ENCODE measurements at regions not wholly inside any gene's neighbourhood (a gene's known extent, or its start where the extent isn't known, plus 50 kb on each side); places are given as distances from the start of the nearest gene placed in this dataset.

DNA sequence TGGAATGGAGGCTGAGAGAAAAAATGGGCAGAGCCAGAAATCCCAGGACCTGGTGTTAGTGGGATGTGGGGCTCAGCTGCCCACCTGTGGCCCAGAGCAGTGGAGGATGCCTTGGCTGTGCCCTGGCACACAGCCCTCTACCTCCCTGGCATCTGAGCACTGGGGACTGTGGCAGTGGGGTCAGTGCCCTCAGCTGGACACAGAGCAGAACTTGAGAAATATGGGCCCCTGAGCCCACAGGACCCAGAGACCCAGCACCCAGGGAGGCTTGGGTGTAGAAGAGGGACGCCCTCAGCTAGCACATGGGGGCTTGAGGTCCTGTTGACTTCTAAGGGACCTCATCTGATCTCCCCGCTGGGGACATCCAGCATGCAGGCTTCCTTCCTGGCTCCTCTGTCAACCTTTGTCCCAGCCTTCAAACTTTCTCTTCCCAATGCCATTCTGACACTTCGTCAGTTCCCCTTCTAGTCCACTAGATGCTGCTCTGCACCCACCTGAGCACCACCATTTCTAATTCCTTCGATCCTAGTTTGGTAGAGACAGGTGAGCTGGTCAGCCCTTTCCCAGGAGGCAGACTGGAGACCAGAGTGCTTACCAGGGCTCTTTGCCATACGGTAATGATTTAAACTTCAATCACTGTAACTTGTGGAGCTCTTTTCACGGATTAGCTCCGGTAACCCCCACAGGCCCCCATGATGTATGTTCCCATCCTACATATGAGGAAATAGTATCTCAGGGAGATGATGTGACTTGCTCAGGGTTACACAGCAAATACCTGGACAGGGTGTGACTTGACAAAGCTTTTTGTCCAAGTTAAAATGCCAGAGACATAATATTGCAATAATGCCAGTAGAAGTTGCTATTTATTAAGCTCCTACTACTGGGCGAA lies 143.7 kb downstream of the ASCL4 start:
- Histone ChIP-seq H3K4me2 (ENCODE audit: unreplicated experiment) (no peak overlapping the region), H4K20me1 (ENCODE audit: insufficient read depth) (no peaks in the 10 kb centered on the region), H3K4me1 (ENCODE audit: insufficient read depth) (no peaks in the 10 kb centered on the region), H3K27me3 (replicated peaks; ENCODE audit: insufficient read depth) (no peaks in the 10 kb centered on the region; the same call in 1 of the 2 replicates), H3K36me3 (ENCODE audit: low read depth) (no peaks in the 10 kb centered on the region), H3K4me3 (no peak overlapping the region), H3K79me2 (ENCODE audit: insufficient read depth) (no peaks in the 10 kb centered on the region), H3K9me3 (ENCODE audit: low read depth) (no peaks in the 10 kb centered on the region), H3K9ac (no peak overlapping the region), H2AFZ (no peak overlapping the region), H3K9me2 (ENCODE audit: insufficient read depth) (no peaks in the 10 kb centered on the region), H3F3A (ENCODE audit: insufficient read depth) (no peaks in the 10 kb centered on the region), H3K27ac (no peak overlapping the region)
- DNase-seq = peak; percentile 44
- in situ Hi-C loops (cut with MboI) = no loop called here
- TF ChIP-seq EZH2 (IDR thresholded peaks at IDR 0.05; ENCODE audit: insufficient read depth, poor library complexity, severe bottlenecking) (no peak), EZH2phosphoT487 (IDR thresholded peaks at IDR 0.05; ENCODE audit: insufficient read depth, low read depth) (no peak)
- 9 to 11% methylated on average over 8 of the region's 8 CpGs for WGBS, 2 experiments (ENCODE audit: low coverage in 1 of 2, low lambda C conversion rate in 2 of 2, missing lambda C conversion rate in 2 of 2)

DNA sequence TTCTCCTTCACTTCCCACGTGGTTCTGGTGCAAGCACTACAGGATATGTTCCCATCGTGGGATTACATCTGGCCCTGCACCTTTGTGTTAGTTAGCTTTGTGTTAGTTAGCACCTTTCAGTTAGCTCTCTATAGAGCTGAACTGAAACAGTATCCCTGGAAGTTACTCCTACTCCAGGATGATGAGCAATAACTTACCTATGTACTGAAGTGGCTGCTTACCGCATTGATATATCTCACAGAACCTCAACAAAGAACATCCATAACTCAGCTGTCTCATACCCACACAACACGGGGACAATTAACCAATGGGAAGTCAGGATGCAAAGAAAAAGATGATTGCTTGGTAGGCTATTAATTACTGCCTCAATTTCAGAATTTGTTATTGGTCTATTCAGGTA lies 146.6 kb downstream of the ASCL4 start:
- no peaks in the 10 kb centered on the region for H3K9me2 ChIP-seq (ENCODE audit: insufficient read depth)
- H4K20me1 ChIP-seq (ENCODE audit: insufficient read depth) = no peaks in the 10 kb centered on the region
- no peaks in the 10 kb centered on the region for H3F3A ChIP-seq (ENCODE audit: insufficient read depth)
- H3K9me3 ChIP-seq (ENCODE audit: low read depth) = no peaks in the 10 kb centered on the region
- H2AFZ ChIP-seq = no peak overlapping the region
- no peaks in the 10 kb centered on the region; the same call in none of the 2 replicates for H3K27me3 ChIP-seq (replicated peaks; ENCODE audit: insufficient read depth)
- H3K27ac ChIP-seq = no peak overlapping the region
- H3K36me3 ChIP-seq (ENCODE audit: low read depth) = no peaks in the 10 kb centered on the region
- in situ Hi-C loops (cut with MboI) = no loop called here
- TF ChIP-seq EZH2phosphoT487 (IDR thresholded peaks at IDR 0.05; ENCODE audit: insufficient read depth, low read depth) (no peak), EZH2 (IDR thresholded peaks at IDR 0.05; ENCODE audit: insufficient read depth, poor library complexity, severe bottlenecking) (no peak)
- H3K4me1 ChIP-seq (ENCODE audit: insufficient read depth) = no peaks in the 10 kb centered on the region
- H3K4me2 ChIP-seq (ENCODE audit: unreplicated experiment) = no peak overlapping the region
- H3K79me2 ChIP-seq (ENCODE audit: insufficient read depth) = no peaks in the 10 kb centered on the region
- WGBS, 2 experiments (ENCODE audit: low coverage in 1 of 2, low lambda C conversion rate in 2 of 2, missing lambda C conversion rate in 2 of 2) = 17 to 18% methylated on average over 4 of the region's 4 CpGs
- H3K9ac ChIP-seq = no peak overlapping the region
- no peak overlapping the region for H3K4me3 ChIP-seq
- DNase-seq = no peak

- Histone ChIP-seq H3K4me3 (no peak overlapping the region), H3K27ac (no peak overlapping the region), H3K9me2 (ENCODE audit: insufficient read depth) (no peaks in the 10 kb centered on the region), H4K20me1 (ENCODE audit: insufficient read depth) (no peaks in the 10 kb centered on the region), H3K4me1 (ENCODE audit: insufficient read depth) (no peaks in the 10 kb centered on the region), H3K36me3 (ENCODE audit: low read depth) (no peaks in the 10 kb centered on the region), H3K79me2 (ENCODE audit: insufficient read depth) (no peaks in the 10 kb centered on the region), H3K9me3 (ENCODE audit: low read depth) (no peaks in the 10 kb centered on the region), H3F3A (ENCODE audit: insufficient read depth) (no peaks in the 10 kb centered on the region), H2AFZ (no peak overlapping the region), H3K9ac (no peak overlapping the region), H3K27me3 (replicated peaks; ENCODE audit: insufficient read depth) (no peaks in the 10 kb centered on the region; the same call in none of the 2 replicates), H3K4me2 (ENCODE audit: unreplicated experiment) (no peak overlapping the region)
- 42 to 51% methylated on average over 3 of the region's 3 CpGs for WGBS, 2 experiments (ENCODE audit: low coverage in 1 of 2, low lambda C conversion rate in 2 of 2, missing lambda C conversion rate in 2 of 2)
- DNase-seq = no peak
- in situ Hi-C loops (cut with MboI) = no loop called here
- TF ChIP-seq EZH2phosphoT487 (IDR thresholded peaks at IDR 0.05; ENCODE audit: insufficient read depth, low read depth) (no peak), EZH2 (IDR thresholded peaks at IDR 0.05; ENCODE audit: insufficient read depth, poor library complexity, severe bottlenecking) (no peak)
Measured at GRCh38 chr12:107925125-107925524, 150.6 kb downstream of the ASCL4 start.

- H3K4me2 ChIP-seq (ENCODE audit: unreplicated experiment) = no peak overlapping the region
- in situ Hi-C loops (cut with MboI) = no loop called here
Measured at GRCh38 chr12:107929436-107929835, 154.9 kb downstream of the ASCL4 start.

More at GRCh38 chr12:107929436-107929835, 154.9 kb downstream of the ASCL4 start:
- H3K36me3 ChIP-seq (ENCODE audit: low read depth) = no peaks in the 10 kb centered on the region
- TF ChIP-seq EZH2phosphoT487 (IDR thresholded peaks at IDR 0.05; ENCODE audit: insufficient read depth, low read depth) (no peak), EZH2 (IDR thresholded peaks at IDR 0.05; ENCODE audit: insufficient read depth, poor library complexity, severe bottlenecking) (no peak)
- no peaks in the 10 kb centered on the region for H3K79me2 ChIP-seq (ENCODE audit: insufficient read depth)
- H3K4me3 ChIP-seq = no peak overlapping the region
- no peaks in the 10 kb centered on the region for H3K9me3 ChIP-seq (ENCODE audit: low read depth)
- no peak overlapping the region for H3K9ac ChIP-seq
- peaks cover 6% of the 10 kb centered on the region; the same call in 1 of the 2 replicates for H3K27me3 ChIP-seq (replicated peaks; ENCODE audit: insufficient read depth)
- H3K27ac ChIP-seq = no peak overlapping the region
- WGBS, 2 experiments (ENCODE audit: low coverage in 1 of 2, low lambda C conversion rate in 2 of 2, missing lambda C conversion rate in 2 of 2) = 9 to 12% methylated on average over 12 of the region's 12 CpGs
- H3K4me1 ChIP-seq (ENCODE audit: insufficient read depth) = no peaks in the 10 kb centered on the region
- H3F3A ChIP-seq (ENCODE audit: insufficient read depth) = no peaks in the 10 kb centered on the region
- H2AFZ ChIP-seq = no peak overlapping the region
- no peaks in the 10 kb centered on the region for H4K20me1 ChIP-seq (ENCODE audit: insufficient read depth)
- peak; percentile 61 for DNase-seq
- H3K9me2 ChIP-seq (ENCODE audit: insufficient read depth) = no peaks in the 10 kb centered on the region

Data from GM23248 (cell line).